ENCODE measurements at regions not wholly inside any gene's neighbourhood (a gene's known extent, or its start where the extent isn't known, plus 50 kb on each side); places are given as distances from the start of the nearest gene placed in this dataset.

- no peaks in the 10 kb centered on the region for H3K27me3 ChIP-seq
- H3K9me3 ChIP-seq (replicated peaks in 1 of 3) = no peaks in the 10 kb centered on the region
- no peak overlapping the region for H3K4me3 ChIP-seq
- intact Hi-C loops (cut with DNase I) = no loop called here
- no peak for DNase-seq
- no peaks in the 10 kb centered on the region for H3K36me3 ChIP-seq (replicated peaks in 1 of 2)
- H3K27ac ChIP-seq = no peak overlapping the region
- 86 to 89% (median 88%) methylated on average over 3 of the region's 3 CpGs for WGBS, 4 donors
- H3K4me1 ChIP-seq (replicated peaks in 1 of 2) = no peaks in the 10 kb centered on the region
- TF ChIP-seq POLR2A (IDR thresholded peaks at IDR 0.05) = no peak
- no peak for TF ChIP-seq CTCF (IDR thresholded peaks at IDR 0.05)
Observed at GRCh38 chr10:126849646-126850045, 55.6 kb upstream of the DOCK1 start.

- TF ChIP-seq CTCF (IDR thresholded peaks at IDR 0.05) = no peak
- TF ChIP-seq POLR2A (IDR thresholded peaks at IDR 0.05) = no peak
- Histone ChIP-seq H3K9me3 (replicated peaks in 1 of 3) (no peaks in the 10 kb centered on the region), H3K36me3 (replicated peaks in 1 of 2) (no peaks in the 10 kb centered on the region), H3K27ac (no peak overlapping the region), H3K27me3 (no peaks in the 10 kb centered on the region), H3K4me1 (replicated peaks in 1 of 2) (no peaks in the 10 kb centered on the region), H3K4me3 (no peak overlapping the region)
- intact Hi-C loops (cut with DNase I) = no loop called here
- 85 to 88% (median 87%) methylated on average over 7 of the region's 7 CpGs for WGBS, 4 donors
- no peak for DNase-seq
Observed at GRCh38 chr10:126851414-126852108, 53.7 kb upstream of the DOCK1 start.

GRCh38 chr10:126854726-126855495 lies 50.3 kb upstream of the DOCK1 start:
- Histone ChIP-seq H3K4me1 (replicated peaks in 1 of 2) (no peaks in the 10 kb centered on the region), H3K27me3 (no peaks in the 10 kb centered on the region), H3K36me3 (replicated peaks in 1 of 2) (no peaks in the 10 kb centered on the region), H3K4me3 (no peak overlapping the region), H3K9me3 (replicated peaks in 1 of 3) (no peaks in the 10 kb centered on the region), H3K27ac (no peak overlapping the region)
- intact Hi-C loops (cut with DNase I) = no loop called here
- no peak for TF ChIP-seq POLR2A (IDR thresholded peaks at IDR 0.05)
- TF ChIP-seq CTCF (IDR thresholded peaks at IDR 0.05) = no peak
- 64 to 74% (median 72%) methylated on average over 10 of the region's 10 CpGs for WGBS, 4 donors
- DNase-seq = no peak

Small RNA genes lying in the stretch of these regions (small RNA-seq; reads per million reads assigned to genes)
- 0 reads per million in 2 donors for gene RF00271

Data from adrenal gland (tissue), 9 donors.